KMS-11 (cell line): ENCODE measurements at regions not wholly inside any gene's neighbourhood (a gene's known extent, or its start where the extent isn't known, plus 50 kb on each side); places are given as distances from the start of the nearest gene placed in this dataset.

ENCODE experiments used
- H2AFZ ChIP-seq: fragments of 200-600 bp; sonication (generic); 2 replicates; pipeline ENCODE4 v1.6.1; 2016; ENCODE audit warnings: antibody characterized with exemption, mixed run types, low read depth
- H3K27ac ChIP-seq: fragments of 200-600 bp; sonication (generic); 2 replicates; pipeline ENCODE4 v1.6.1; 2016; ENCODE audit warnings: mild to moderate bottlenecking, mixed run types
- H3K27me3 ChIP-seq: fragments of 200-600 bp; sonication (generic); 2 replicates; pipeline ENCODE4 v1.6.1; 2017; ENCODE audit warnings: mild to moderate bottlenecking, low read depth, mixed run types, moderate library complexity; ENCODE audit not compliant: insufficient read depth
- H3K36me3 ChIP-seq: fragments of 200-600 bp; sonication (generic); 2 replicates; pipeline ENCODE4 v1.6.1; 2017; ENCODE audit warnings: mild to moderate bottlenecking, mixed run types; ENCODE audit not compliant: insufficient read depth
- H3K4me1 ChIP-seq: fragments of 200-600 bp; sonication (generic); 2 replicates; pipeline ENCODE4 v1.6.1; 2016; ENCODE audit warnings: mild to moderate bottlenecking, low read depth, mixed run types; ENCODE audit not compliant: poor library complexity, severe bottlenecking
- H3K4me2 ChIP-seq: fragments of 200-600 bp; sonication (generic); 2 replicates; pipeline ENCODE4 v1.7.0; 2016; ENCODE audit warnings: mild to moderate bottlenecking, mixed run types
- H3K4me3 ChIP-seq: fragments of 200-600 bp; sonication (generic); IDR thresholded peaks from 2 replicates; pipeline ENCODE4 v1.6.1; 2017; ENCODE audit warnings: low read depth, low read length, mixed read lengths; ENCODE audit not compliant: insufficient read depth
- H3K79me2 ChIP-seq: fragments of 200-600 bp; sonication (generic); 2 replicates; pipeline ENCODE4 v1.6.1; 2016; ENCODE audit warnings: low read depth, mixed run types; ENCODE audit not compliant: insufficient read depth
- H3K9ac ChIP-seq: fragments of 200-600 bp; sonication (generic); 2 replicates; pipeline ENCODE4 v1.6.1; 2016; ENCODE audit warnings: mild to moderate bottlenecking, mixed run types
- H4K20me1 ChIP-seq: fragments of 200-600 bp; sonication (generic); 2 replicates; pipeline ENCODE4 v1.6.1; 2016; ENCODE audit warnings: mild to moderate bottlenecking, mixed run types; ENCODE audit not compliant: insufficient read depth
- CTCF ChIP-seq: fragments of 200-600 bp; sonication (generic); conservative IDR thresholded peaks from 2 replicates; pipeline ENCODE4 v1.6.1; 2017; ENCODE audit warnings: low read depth, mild to moderate bottlenecking, antibody characterized with exemption, low read length, moderate library complexity, mixed read lengths

DNA sequence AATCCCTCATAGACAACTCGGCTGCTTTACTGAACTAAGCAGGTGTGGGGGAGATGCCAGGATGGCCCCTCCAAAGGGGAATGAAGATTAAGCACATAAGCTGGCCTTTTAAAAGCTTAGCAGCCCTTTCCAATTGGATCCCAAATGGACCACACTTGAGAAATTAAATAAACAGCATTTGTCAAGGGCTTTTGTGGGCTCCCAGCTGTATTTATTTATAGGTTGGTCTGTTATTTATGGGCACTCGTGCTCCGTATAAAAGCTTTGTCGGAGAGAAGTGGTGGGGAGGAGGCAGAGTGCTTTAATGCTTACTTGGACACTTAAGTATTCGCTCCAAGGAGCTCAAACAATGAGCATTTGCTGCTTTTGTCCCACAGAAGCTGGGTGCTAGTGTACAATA is 580.2 kb downstream of the MED13L start:
- H3K4me1 ChIP-seq: no peaks in the 10 kb centered on the region
- H3K27ac ChIP-seq: no peak overlapping the region
- no peaks in the 10 kb centered on the region for H3K27me3 ChIP-seq
- H3K4me2 ChIP-seq: no peak overlapping the region
- no peaks in the 10 kb centered on the region for H3K36me3 ChIP-seq
- H3K9ac ChIP-seq: no peak overlapping the region
- H3K79me2 ChIP-seq: no peaks in the 10 kb centered on the region
- H4K20me1 ChIP-seq: no peaks in the 10 kb centered on the region
- no peak for TF ChIP-seq CTCF
- no peak overlapping the region for H3K4me3 ChIP-seq
- H2AFZ ChIP-seq: no peak overlapping the region

DNA sequence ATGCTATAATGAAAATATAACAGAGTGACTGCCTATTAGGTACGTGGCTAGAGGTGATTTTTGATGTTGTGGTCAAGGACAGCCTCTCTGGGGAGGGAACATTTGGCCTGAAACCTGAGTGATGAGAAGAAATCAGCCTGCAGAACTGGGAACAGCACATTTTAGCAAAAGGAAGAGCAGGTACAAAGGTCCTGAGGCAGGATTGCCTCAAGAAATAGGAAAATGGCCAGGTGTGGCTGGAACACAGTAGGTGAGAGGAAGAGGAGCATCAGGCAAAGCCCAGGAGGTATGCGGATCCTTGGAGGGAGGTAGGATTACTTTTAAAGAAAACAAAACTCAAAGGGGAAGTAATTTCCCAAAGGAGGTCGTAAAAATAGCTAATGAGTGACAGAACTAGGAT is 582.9 kb downstream of the MED13L start:
- Histone ChIP-seq H4K20me1 (no peaks in the 10 kb centered on the region), H3K4me1 (no peaks in the 10 kb centered on the region), H3K36me3 (no peaks in the 10 kb centered on the region), H3K79me2 (no peaks in the 10 kb centered on the region), H3K9ac (no peak overlapping the region), H3K4me3 (no peak overlapping the region), H3K4me2 (no peak overlapping the region), H3K27me3 (no peaks in the 10 kb centered on the region), H3K27ac (no peak overlapping the region), H2AFZ (no peak overlapping the region)
- no peak for TF ChIP-seq CTCF

DNA sequence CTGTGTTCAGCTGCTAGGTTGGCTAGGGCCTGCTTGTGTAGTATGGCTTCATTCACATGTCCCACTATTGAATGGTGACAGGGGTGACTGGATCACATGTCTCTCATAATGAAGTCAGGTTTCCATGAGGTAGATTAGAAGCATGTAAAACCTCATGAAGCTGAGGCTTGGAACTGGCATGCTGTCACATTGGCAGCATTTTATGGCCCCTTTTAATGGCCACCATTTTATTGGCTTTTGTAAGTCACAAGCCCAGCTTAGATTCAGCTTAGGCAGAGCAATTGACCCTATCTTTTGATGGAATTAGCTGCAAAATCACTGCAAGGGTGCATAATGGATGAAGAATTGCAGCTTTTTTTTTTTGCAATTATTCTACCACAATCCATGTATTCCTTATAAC is 583.5 kb downstream of the MED13L start:
- no peaks in the 10 kb centered on the region for H3K27me3 ChIP-seq
- no peak overlapping the region for H3K27ac ChIP-seq
- H3K9ac ChIP-seq: no peak overlapping the region
- no peak overlapping the region for H3K4me3 ChIP-seq
- TF ChIP-seq CTCF: no peak
- no peak overlapping the region for H3K4me2 ChIP-seq
- no peaks in the 10 kb centered on the region for H3K79me2 ChIP-seq
- no peaks in the 10 kb centered on the region for H3K4me1 ChIP-seq
- no peaks in the 10 kb centered on the region for H3K36me3 ChIP-seq
- H4K20me1 ChIP-seq: no peaks in the 10 kb centered on the region
- H2AFZ ChIP-seq: no peak overlapping the region

- Histone ChIP-seq H3K36me3 (no peaks in the 10 kb centered on the region), H3K27ac (no peak overlapping the region), H3K27me3 (no peaks in the 10 kb centered on the region), H3K9ac (no peak overlapping the region), H4K20me1 (no peaks in the 10 kb centered on the region), H3K79me2 (no peaks in the 10 kb centered on the region), H2AFZ (no peak overlapping the region), H3K4me2 (no peak overlapping the region), H3K4me3 (no peak overlapping the region), H3K4me1 (no peaks in the 10 kb centered on the region)
- no peak for TF ChIP-seq CTCF
Observed at GRCh38 chr12:115691123-115691522, 586.4 kb downstream of the MED13L start.

GRCh38 chr12:115687094-115687493 is 590.4 kb downstream of the MED13L start:
- Histone ChIP-seq H3K9ac (no peak overlapping the region), H4K20me1 (no peaks in the 10 kb centered on the region), H3K4me3 (no peak overlapping the region), H3K4me2 (no peak overlapping the region), H2AFZ (no peak overlapping the region), H3K27me3 (no peaks in the 10 kb centered on the region), H3K36me3 (no peaks in the 10 kb centered on the region), H3K27ac (no peak overlapping the region), H3K4me1 (no peaks in the 10 kb centered on the region), H3K79me2 (no peaks in the 10 kb centered on the region)
- no peak for TF ChIP-seq CTCF
